ENCODE measurements at regions not wholly inside any gene's neighbourhood (a gene's known extent, or its start where the extent isn't known, plus 50 kb on each side); places are given as distances from the start of the nearest gene placed in this dataset.

DNA sequence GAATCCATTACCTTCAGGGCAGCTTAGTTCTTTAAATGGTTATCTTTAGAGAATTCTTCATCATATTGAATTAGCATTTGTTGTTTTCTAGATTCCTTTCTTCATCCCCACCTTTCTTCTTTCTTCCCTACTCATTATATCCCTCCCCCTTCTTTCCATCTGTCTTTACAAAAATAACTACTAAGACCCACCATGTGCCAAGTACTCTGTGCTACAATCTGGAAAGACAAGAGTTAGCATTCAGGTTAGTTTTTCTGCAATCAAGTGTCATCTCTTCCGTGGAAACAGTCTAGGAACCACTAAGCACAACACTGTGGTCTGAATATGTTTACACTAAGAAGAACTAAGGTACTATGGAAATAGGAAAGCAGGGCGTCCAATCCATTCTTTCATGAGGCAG is 897.4 kb upstream of the TENM4 start:
- no TSS peak for BruUV-seq (replicated peaks)
- TF ChIP-seq JUN (IDR thresholded peaks at IDR 0.05; ENCODE audit: borderline replicate concordance, insufficient read depth, insufficient read length, low read depth) (no peak), FOS (IDR thresholded peaks at IDR 0.05; ENCODE audit: borderline replicate concordance, insufficient read depth, low read length) (no peak), GATA2 (IDR thresholded peaks at IDR 0.05; ENCODE audit: insufficient read depth, insufficient read length, low read depth, low read length) (no peak), EZH2 (IDR thresholded peaks at IDR 0.05; ENCODE audit: borderline replicate concordance, low read depth, low read length, severe bottlenecking) (no peak), MYC (IDR thresholded peaks at IDR 0.05; ENCODE audit: low read depth, low read length) (no peak), POLR2AphosphoS5 (IDR thresholded peaks at IDR 0.05; ENCODE audit: insufficient read depth, low read depth, low read length) (no peak), POLR2A (IDR thresholded peaks at IDR 0.05; ENCODE audit: low read depth, low read length) (no peak)
- TF ChIP-seq, protein P1, sequence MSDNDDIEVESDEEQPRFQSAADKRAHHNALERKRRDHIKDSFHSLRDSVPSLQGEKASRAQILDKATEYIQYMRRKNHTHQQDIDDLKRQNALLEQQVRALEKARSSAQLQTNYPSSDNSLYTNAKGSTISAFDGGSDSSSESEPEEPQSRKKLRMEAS (IDR thresholded peaks at IDR 0.05; ENCODE audit: insufficient read depth, insufficient read length): no peak
- TF ChIP-seq, protein P2, sequence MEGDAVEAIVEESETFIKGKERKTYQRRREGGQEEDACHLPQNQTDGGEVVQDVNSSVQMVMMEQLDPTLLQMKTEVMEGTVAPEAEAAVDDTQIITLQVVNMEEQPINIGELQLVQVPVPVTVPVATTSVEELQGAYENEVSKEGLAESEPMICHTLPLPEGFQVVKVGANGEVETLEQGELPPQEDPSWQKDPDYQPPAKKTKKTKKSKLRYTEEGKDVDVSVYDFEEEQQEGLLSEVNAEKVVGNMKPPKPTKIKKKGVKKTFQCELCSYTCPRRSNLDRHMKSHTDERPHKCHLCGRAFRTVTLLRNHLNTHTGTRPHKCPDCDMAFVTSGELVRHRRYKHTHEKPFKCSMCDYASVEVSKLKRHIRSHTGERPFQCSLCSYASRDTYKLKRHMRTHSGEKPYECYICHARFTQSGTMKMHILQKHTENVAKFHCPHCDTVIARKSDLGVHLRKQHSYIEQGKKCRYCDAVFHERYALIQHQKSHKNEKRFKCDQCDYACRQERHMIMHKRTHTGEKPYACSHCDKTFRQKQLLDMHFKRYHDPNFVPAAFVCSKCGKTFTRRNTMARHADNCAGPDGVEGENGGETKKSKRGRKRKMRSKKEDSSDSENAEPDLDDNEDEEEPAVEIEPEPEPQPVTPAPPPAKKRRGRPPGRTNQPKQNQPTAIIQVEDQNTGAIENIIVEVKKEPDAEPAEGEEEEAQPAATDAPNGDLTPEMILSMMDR (IDR thresholded peaks at IDR 0.05; ENCODE audit: extremely low read depth in 1 of 2, insufficient read depth in 1 of 2, low read depth in 1 of 2, low read length in 2 of 2): no peak
- Histone ChIP-seq H3K27me3 (ENCODE audit: control insufficient read depth in 2 of 2, insufficient read depth in 2 of 2, low read length in 2 of 2) (no peaks in the 10 kb centered on the region), H3K4me1 (ENCODE audit: control insufficient read depth, extremely low read depth, insufficient read depth, low read length) (no peaks in the 10 kb centered on the region), H3K9me1 (replicated peaks; ENCODE audit: control insufficient read depth, extremely low read depth, insufficient read depth, low read length) (no peaks in the 10 kb centered on the region), H3K9ac (replicated peaks; ENCODE audit: extremely low read depth, insufficient read depth, low read length) (no peak overlapping the region), H3K4me2 (ENCODE audit: insufficient read depth, low read length) (no peak overlapping the region), H3K27ac (ENCODE audit: insufficient read depth, low read depth, low read length) (no peak overlapping the region), H3K9me3 (replicated peaks; ENCODE audit: control insufficient read depth, insufficient read depth, low read length) (no peaks in the 10 kb centered on the region), H3K79me2 (ENCODE audit: control insufficient read depth, insufficient read depth, low read length) (no peaks in the 10 kb centered on the region), H2AFZ (ENCODE audit: low read depth, low read length) (no peak overlapping the region), H3K36me3 (ENCODE audit: control insufficient read depth in 2 of 2, extremely low read depth in 1 of 2, insufficient read depth in 2 of 2, low read length in 2 of 2) (no peaks in the 10 kb centered on the region), H4K20me1 (replicated peaks; ENCODE audit: control insufficient read depth, extremely low read depth, insufficient read depth, low read length) (no peaks in the 10 kb centered on the region), H3K4me3 (replicated peaks in 1 of 3; ENCODE audit: insufficient read depth in 1 of 3, low read depth in 1 of 3, low read length in 3 of 3) (no peak overlapping the region)
- ChIA-PET CTCF (no interaction called here), POLR2A (no interaction called here)
- DNase-seq (ENCODE audit: low read depth, low spot score): no peak
- dilution Hi-C loops (cut with MboI; ENCODE audit: extremely low pct_ligation_motif_present, low sequenced_read_pairs) (no loop called here), intact Hi-C loops (cut with micrococcal nuclease) (no loop called here)
- FAIRE-seq: no peak
